Chondrocyte (in vitro differentiated cells): ENCODE measurements at regions not wholly inside any gene's neighbourhood (a gene's known extent, or its start where the extent isn't known, plus 50 kb on each side); places are given as distances from the start of the nearest gene placed in this dataset.

Experiments used
- DNase-seq: peaks from one replicate; pipeline ENCODE4 v3.0.0; 2021; ENCODE audit warnings: mixed read lengths, low spot score
- H3K27ac Mint-ChIP-seq: one replicate; pipeline ENCODE4 v1.8.0; 2021; ENCODE audit warnings: mild to moderate bottlenecking, moderate library complexity, mixed read lengths; ENCODE audit not compliant: unreplicated experiment
- H3K27me3 Mint-ChIP-seq: 2 replicates; pipeline ENCODE4 v1.8.0; 2021; ENCODE audit warnings: low read depth, mixed read lengths
- H3K36me3 Mint-ChIP-seq: 2 replicates; pipeline ENCODE4 v1.8.0; 2021; ENCODE audit warnings: low read depth, mixed read lengths
- H3K4me1 Mint-ChIP-seq: 2 replicates; pipeline ENCODE4 v1.8.0; 2021; ENCODE audit warnings: low read depth, mild to moderate bottlenecking, mixed read lengths
- H3K4me3 Mint-ChIP-seq: one replicate; pipeline ENCODE4 v1.8.0; 2021; ENCODE audit warnings: mild to moderate bottlenecking, moderate library complexity, mixed read lengths; ENCODE audit not compliant: unreplicated experiment
- H3K9me3 Mint-ChIP-seq: 2 replicates; pipeline ENCODE4 v1.8.0; 2021; ENCODE audit warnings: low read depth, mixed read lengths
- TF ChIP-seq, protein P1 (sequence below): fragments of 200-600 bp; sonication (generic); IDR thresholded peaks from 2 replicates; pipeline ENCODE4 v1.5.0; 2021; ENCODE audit warnings: antibody characterized with exemption, mild to moderate bottlenecking, moderate library complexity

DNA sequence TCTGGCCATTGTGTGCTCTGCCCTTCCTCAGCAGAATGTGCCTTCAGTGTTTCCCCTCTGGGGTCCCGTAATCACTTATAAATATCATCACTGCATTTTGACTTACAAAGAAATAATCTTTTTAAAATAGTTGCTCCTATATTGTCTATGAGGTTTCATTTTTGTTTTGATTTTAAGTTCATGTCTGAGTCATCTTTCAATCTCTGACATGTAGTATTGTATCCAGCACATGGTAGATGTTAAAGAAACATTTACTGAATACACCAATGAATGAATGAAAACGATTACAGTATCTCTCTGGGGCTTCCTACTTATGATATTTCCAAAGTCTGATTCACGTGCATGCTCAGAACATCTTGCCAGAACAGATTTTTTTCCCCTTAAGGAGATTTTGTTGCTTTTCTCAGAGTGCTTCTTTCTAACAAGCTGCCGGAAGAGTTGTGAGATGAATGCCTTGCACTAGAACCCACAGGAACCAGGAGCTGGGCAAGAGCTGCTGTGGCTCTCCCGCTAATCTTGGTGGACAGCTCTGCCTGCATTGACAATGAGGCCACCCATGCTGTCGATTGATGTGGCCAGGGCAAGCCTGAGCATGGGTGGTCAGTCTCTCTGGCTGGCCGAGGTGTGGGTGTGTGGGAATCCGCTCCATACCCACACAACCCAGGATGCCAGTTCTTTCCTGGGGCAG, 199.4 kb downstream of the CYRIA start:
- H3K9me3 Mint-ChIP-seq: no peaks in the 10 kb centered on the region
- H3K4me1 Mint-ChIP-seq: no peaks in the 10 kb centered on the region
- no peak for DNase-seq
- no peaks in the 10 kb centered on the region for H3K36me3 Mint-ChIP-seq
- TF ChIP-seq, protein P1, sequence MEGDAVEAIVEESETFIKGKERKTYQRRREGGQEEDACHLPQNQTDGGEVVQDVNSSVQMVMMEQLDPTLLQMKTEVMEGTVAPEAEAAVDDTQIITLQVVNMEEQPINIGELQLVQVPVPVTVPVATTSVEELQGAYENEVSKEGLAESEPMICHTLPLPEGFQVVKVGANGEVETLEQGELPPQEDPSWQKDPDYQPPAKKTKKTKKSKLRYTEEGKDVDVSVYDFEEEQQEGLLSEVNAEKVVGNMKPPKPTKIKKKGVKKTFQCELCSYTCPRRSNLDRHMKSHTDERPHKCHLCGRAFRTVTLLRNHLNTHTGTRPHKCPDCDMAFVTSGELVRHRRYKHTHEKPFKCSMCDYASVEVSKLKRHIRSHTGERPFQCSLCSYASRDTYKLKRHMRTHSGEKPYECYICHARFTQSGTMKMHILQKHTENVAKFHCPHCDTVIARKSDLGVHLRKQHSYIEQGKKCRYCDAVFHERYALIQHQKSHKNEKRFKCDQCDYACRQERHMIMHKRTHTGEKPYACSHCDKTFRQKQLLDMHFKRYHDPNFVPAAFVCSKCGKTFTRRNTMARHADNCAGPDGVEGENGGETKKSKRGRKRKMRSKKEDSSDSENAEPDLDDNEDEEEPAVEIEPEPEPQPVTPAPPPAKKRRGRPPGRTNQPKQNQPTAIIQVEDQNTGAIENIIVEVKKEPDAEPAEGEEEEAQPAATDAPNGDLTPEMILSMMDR: no peak
- no peak overlapping the region for H3K4me3 Mint-ChIP-seq
- H3K27me3 Mint-ChIP-seq: peaks cover 3% of the 10 kb centered on the region
- no peak overlapping the region for H3K27ac Mint-ChIP-seq

DNA sequence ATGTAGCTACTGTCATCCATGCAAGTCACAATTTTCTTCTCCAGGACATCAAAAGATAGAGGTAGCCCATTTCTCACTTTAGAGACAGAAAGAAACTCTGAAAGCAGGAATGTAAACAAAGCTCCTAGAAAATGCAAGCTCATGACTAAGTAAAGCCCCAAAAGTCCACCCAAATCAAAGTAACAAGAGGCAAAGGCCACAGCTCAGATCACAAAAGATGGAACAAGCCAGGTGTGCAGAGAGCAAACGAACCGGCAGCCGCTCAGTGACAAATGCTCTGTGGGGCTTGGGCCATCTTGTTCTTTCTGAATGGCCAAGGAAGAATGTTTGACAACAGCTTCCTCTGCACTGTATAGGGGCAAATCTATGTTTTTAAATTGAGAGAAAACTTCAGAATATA, 201.0 kb downstream of the CYRIA start:
- Mint-ChIP-seq H3K4me1 (no peaks in the 10 kb centered on the region), H3K9me3 (no peaks in the 10 kb centered on the region), H3K36me3 (no peaks in the 10 kb centered on the region), H3K27me3 (peaks cover 3% of the 10 kb centered on the region), H3K4me3 (no peak overlapping the region), H3K27ac (no peak overlapping the region)
- TF ChIP-seq, protein P1: no peak
- DNase-seq: no peak

DNA sequence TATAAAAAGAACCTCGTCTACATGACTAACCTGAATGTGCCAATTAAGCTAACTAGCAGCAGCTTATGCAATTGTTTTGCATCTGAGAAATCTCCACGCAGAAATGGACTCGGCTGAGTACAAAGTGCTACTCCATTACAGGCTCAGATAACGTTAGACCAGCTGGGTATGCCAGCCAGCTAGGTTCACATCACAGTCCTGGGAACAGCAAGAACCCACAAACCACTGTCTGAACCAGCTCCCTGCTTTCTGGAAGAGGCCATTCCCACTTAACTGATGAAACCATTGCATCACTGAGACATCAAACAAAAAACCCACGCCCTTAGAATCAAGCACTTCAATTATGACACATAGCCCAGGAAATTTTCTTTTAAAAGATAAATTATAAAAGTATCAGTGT, 202.7 kb downstream of the CYRIA start:
- no peak overlapping the region for H3K4me3 Mint-ChIP-seq
- no peak overlapping the region for H3K27ac Mint-ChIP-seq
- no peaks in the 10 kb centered on the region for H3K36me3 Mint-ChIP-seq
- peaks cover 3% of the 10 kb centered on the region for H3K27me3 Mint-ChIP-seq
- peaks cover 6% of the 10 kb centered on the region for H3K9me3 Mint-ChIP-seq
- no peaks in the 10 kb centered on the region for H3K4me1 Mint-ChIP-seq
- TF ChIP-seq, protein P1: no peak
- no peak for DNase-seq

DNA sequence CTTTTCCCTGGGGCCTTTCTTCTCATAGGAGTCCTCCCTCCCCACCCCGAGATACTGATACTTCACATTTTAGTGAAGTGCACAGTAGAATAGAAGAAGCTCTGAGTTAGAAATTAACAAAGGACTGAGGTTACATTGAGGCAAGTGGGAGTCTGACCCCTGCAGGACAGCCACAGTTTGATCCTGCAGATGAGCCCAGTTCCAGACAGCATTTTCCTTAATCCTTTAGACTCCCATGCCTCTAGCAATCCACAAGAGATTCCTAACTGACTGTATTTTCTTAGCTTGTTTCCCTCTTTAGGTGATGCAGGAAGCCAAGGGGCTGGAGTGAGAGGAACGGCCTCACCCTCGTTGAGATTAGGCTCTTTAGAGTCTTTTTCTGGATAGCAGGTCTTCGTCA, 204.0 kb downstream of the CYRIA start:
- TF ChIP-seq, protein P1: no peak
- peaks cover 3% of the 10 kb centered on the region for H3K27me3 Mint-ChIP-seq
- peaks cover 8% of the 10 kb centered on the region for H3K9me3 Mint-ChIP-seq
- H3K4me3 Mint-ChIP-seq: no peak overlapping the region
- H3K36me3 Mint-ChIP-seq: no peaks in the 10 kb centered on the region
- no peak for DNase-seq
- no peaks in the 10 kb centered on the region for H3K4me1 Mint-ChIP-seq
- H3K27ac Mint-ChIP-seq: no peak overlapping the region

DNA sequence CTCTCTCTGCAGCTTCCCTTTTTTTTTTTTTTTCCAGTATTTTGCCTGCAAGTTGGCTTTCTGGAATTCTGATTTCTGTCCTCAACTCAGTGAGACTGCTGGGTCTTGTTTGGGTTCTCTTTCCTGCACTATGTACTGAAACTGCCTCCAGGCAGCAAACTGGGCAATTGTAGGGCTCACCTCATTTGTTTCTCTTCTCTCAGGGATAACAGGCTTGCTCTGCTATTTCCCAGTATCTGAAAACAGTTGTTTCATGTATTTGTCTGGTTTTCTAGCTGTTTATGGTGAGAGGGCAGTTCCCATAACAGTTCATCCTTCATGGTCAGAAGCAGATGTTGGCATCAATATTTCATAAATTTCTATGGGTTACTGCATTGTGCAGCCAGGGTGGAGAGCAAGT, 206.0 kb downstream of the CYRIA start:
- peaks cover 3% of the 10 kb centered on the region for H3K27me3 Mint-ChIP-seq
- no peak overlapping the region for H3K4me3 Mint-ChIP-seq
- H3K36me3 Mint-ChIP-seq: no peaks in the 10 kb centered on the region
- H3K4me1 Mint-ChIP-seq: no peaks in the 10 kb centered on the region
- TF ChIP-seq, protein P1: no peak
- no peak overlapping the region for H3K27ac Mint-ChIP-seq
- no peak for DNase-seq
- H3K9me3 Mint-ChIP-seq: peaks cover 8% of the 10 kb centered on the region
